ENCODE measurements at regions not wholly inside any gene's neighbourhood (a gene's known extent, or its start where the extent isn't known, plus 50 kb on each side); places are given as distances from the start of the nearest gene placed in this dataset.

GRCh38 chr7:118087126-118087525, 96.8 kb upstream of the LSM8 start:
- TF ChIP-seq ATOH8 (CRISPR knock-in tag; IDR thresholded peaks at IDR 0.05; ENCODE audit: low read depth), result no peak
- TF ChIP-seq CTCF (IDR thresholded peaks at IDR 0.05), result no peak
- no peak for TF ChIP-seq JUNB (IDR thresholded peaks at IDR 0.05)
- no peak for TF ChIP-seq CHD2 (IDR thresholded peaks at IDR 0.05; ENCODE audit: low read length, partially characterized antibody)
- TF ChIP-seq CEBPB (IDR thresholded peaks at IDR 0.05), result no peak
- no peak for TF ChIP-seq SREBF2 (IDR thresholded peaks at IDR 0.05)
- TF ChIP-seq ZNF302 (CRISPR knock-in tag; IDR thresholded peaks at IDR 0.05), result no peak
- TF ChIP-seq POLR2A (IDR thresholded peaks at IDR 0.05; ENCODE audit: low read length), result no peak
- no peak for TF ChIP-seq FOSL2 (IDR thresholded peaks at IDR 0.05)
- TF ChIP-seq FOSL2 (CRISPR knock-in tag; IDR thresholded peaks at IDR 0.05), result no peak
- TF ChIP-seq RAD21 (conservative IDR thresholded peaks at IDR 0.05 in 1 of 2, IDR thresholded peaks at IDR 0.05 in 1 of 2), result no peak
- no peak for TF ChIP-seq EP300 (IDR thresholded peaks at IDR 0.05)
- no peak for TF ChIP-seq USF2 (IDR thresholded peaks at IDR 0.05)
- TF ChIP-seq ZFP36 (IDR thresholded peaks at IDR 0.05; ENCODE audit: borderline replicate concordance, partially characterized antibody), result no peak

All from A549 (cell line).